Prostate gland (tissue), 2 donors: ENCODE measurements at regions not wholly inside any gene's neighbourhood (a gene's known extent, or its start where the extent isn't known, plus 50 kb on each side); places are given as distances from the start of the nearest gene placed in this dataset.

Source experiments
- CTCF ChIP-seq, 4 experiments: fragments of 200-600 bp in 2 of 4; fragments of 450-650 bp in 2 of 4; sonication (generic) in 2 of 4; IDR thresholded peaks; 1 replicate in 3 of 4; 2 replicates in 1 of 4; pipeline ENCODE4 v1.5.1; 2016 to 2019; ENCODE audit warnings: antibody characterized with exemption in 4 of 4, mild to moderate bottlenecking in 2 of 4, moderate library complexity in 2 of 4
- POLR2A ChIP-seq: fragments of 450-650 bp; IDR thresholded peaks from one replicate; pipeline ENCODE4 v1.6.1; 2016; ENCODE audit warnings: antibody characterized with exemption, mild to moderate bottlenecking

- TF ChIP-seq CTCF (IDR thresholded peaks at IDR 0.05) (no peak), POLR2A (no peak)
These were observed 55.7 kb upstream of the HDGFL1 start for GRCh38 chr6:22513667-22514066.
